ENCODE measurements at regions not wholly inside any gene's neighbourhood (a gene's known extent, or its start where the extent isn't known, plus 50 kb on each side); places are given as distances from the start of the nearest gene placed in this dataset.

- no peak for FAIRE-seq
- DNase-seq (ENCODE audit: extremely low spot score, insufficient read length, low read depth) = no peak
Measured at GRCh38 chr2:102078773-102079172, 63.8 kb upstream of the IL1R1 start.

- FAIRE-seq = peak; percentile 61
- DNase-seq (ENCODE audit: extremely low spot score, insufficient read length, low read depth) = no peak
Measured at GRCh38 chr2:102080451-102081242, 61.9 kb upstream of the IL1R1 start.

GRCh38 chr2:102081243-102081522, 61.4 kb upstream of the IL1R1 start:
- DNase-seq (ENCODE audit: extremely low spot score, insufficient read length, low read depth) = no peak
- no peak for FAIRE-seq

GRCh38 chr2:102081606-102082005, 60.9 kb upstream of the IL1R1 start:
- DNase-seq (ENCODE audit: extremely low spot score, insufficient read length, low read depth) (no peak), FAIRE-seq (no peak)

- DNase-seq (ENCODE audit: extremely low spot score, insufficient read length, low read depth) = no peak
- FAIRE-seq = peak; percentile 96
Measured at GRCh38 chr2:102082571-102083392, 59.8 kb upstream of the IL1R1 start.

GRCh38 chr2:102083393-102083703, 59.2 kb upstream of the IL1R1 start:
- FAIRE-seq = no peak
- no peak for DNase-seq (ENCODE audit: extremely low spot score, insufficient read length, low read depth)

GRCh38 chr2:102084651-102085050, 57.9 kb upstream of the IL1R1 start:
- FAIRE-seq = no peak

GRCh38 chr2:102085238-102085637, 57.3 kb upstream of the IL1R1 start:
- DNase-seq (ENCODE audit: extremely low spot score, insufficient read length, low read depth) (no peak), FAIRE-seq (no peak)

More at GRCh38 chr2:102084651-102085050, 57.9 kb upstream of the IL1R1 start:
- no peak for DNase-seq (ENCODE audit: extremely low spot score, insufficient read length, low read depth)

GRCh38 chr2:102086150-102086872, 56.2 kb upstream of the IL1R1 start:
- DNase-seq (ENCODE audit: extremely low spot score, insufficient read length, low read depth) (no peak), FAIRE-seq (no peak)

- DNase-seq (ENCODE audit: extremely low spot score, insufficient read length, low read depth) (no peak), FAIRE-seq (no peak)
Measured at GRCh38 chr2:102091121-102091520, 51.4 kb upstream of the IL1R1 start.

GRCh38 chr2:102091908-102092307, 50.6 kb upstream of the IL1R1 start:
- peak; percentile 24 for FAIRE-seq
- no peak for DNase-seq (ENCODE audit: extremely low spot score, insufficient read length, low read depth)

GRCh38 chr2:102092535-102092934, 50.0 kb upstream of the IL1R1 start:
- DNase-seq (ENCODE audit: extremely low spot score, insufficient read length, low read depth) (no peak), FAIRE-seq (no peak)

Data from GM18507 (cell line).